ENCODE measurements at regions not wholly inside any gene's neighbourhood (a gene's known extent, or its start where the extent isn't known, plus 50 kb on each side); places are given as distances from the start of the nearest gene placed in this dataset.
A peak's percentile ranks its signal among the peaks of the same experiment; 100 is the strongest.

- intact Hi-C loops (cut with DNase I): no loop called here
- 52% methylated on average over 5 of the region's 5 CpGs for WGBS
- TF ChIP-seq POLR2A (IDR thresholded peaks at IDR 0.05; ENCODE audit: low read depth) (no peak), CTCF (IDR thresholded peaks at IDR 0.05) (no peak), EP300 (IDR thresholded peaks at IDR 0.05) (no peak), POLR2AphosphoS5 (IDR thresholded peaks at IDR 0.05) (no peak)
Measured at GRCh38 chr3:178434206-178434805, 101.9 kb upstream of the KCNMB2 start.

DNA sequence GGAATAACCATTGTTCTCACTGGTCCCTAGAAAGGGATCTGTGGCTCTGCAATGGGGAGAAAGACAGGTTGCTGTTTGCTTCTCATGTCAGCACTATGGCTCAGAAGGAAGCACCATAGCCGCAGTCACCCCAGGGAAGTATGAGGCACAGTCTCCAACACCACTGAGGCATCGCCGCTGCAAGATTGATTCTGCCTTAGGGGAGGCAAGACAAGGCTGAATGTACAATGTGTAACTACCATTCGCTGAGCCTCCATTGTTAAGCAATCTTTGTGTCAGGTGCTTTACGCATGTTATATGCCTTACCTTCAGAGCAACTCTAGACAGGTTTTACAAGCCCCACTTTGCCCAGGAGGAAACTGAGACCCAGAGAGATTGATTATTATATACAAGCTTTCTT, 100.7 kb upstream of the KCNMB2 start:
- intact Hi-C loops (cut with DNase I): loop anchor here (5.0 kb wide), 2 partner anchors 512 to 532 kb away; no protein-coding TSS in a partner anchor
- no peaks in the 10 kb centered on the region for H3K27me3 ChIP-seq
- H3K4me1 ChIP-seq: peaks cover 0 to 18% (median 10%) of the 10 kb centered on the region in 4 donors
- H3K27ac ChIP-seq (replicated peaks in 1 of 4): no peak overlapping the region
- H3K4me3 ChIP-seq: no peak overlapping the region
- DNase-seq (ENCODE audit: extremely low spot score): no peak
- H3K9me3 ChIP-seq: no peaks in the 10 kb centered on the region
- TF ChIP-seq EP300 (IDR thresholded peaks at IDR 0.05) (no peak), POLR2AphosphoS5 (IDR thresholded peaks at IDR 0.05) (no peak), POLR2A (IDR thresholded peaks at IDR 0.05; ENCODE audit: low read depth) (no peak), CTCF (IDR thresholded peaks at IDR 0.05) (no peak)
- H3K36me3 ChIP-seq: no peaks in the 10 kb centered on the region
- 98% methylated on average over 5 of the region's 5 CpGs for WGBS

More at GRCh38 chr3:178434206-178434805, 101.9 kb upstream of the KCNMB2 start:
- Histone ChIP-seq H3K4me1 (peaks cover 0 to 8% (median 3%) of the 10 kb centered on the region in 4 donors), H3K36me3 (no peaks in the 10 kb centered on the region), H3K27ac (replicated peaks in 1 of 4) (no peak overlapping the region), H3K27me3 (no peaks in the 10 kb centered on the region), H3K9me3 (no peaks in the 10 kb centered on the region), H3K4me3 (no peak overlapping the region)
- DNase-seq (ENCODE audit: extremely low spot score): no peak

DNA sequence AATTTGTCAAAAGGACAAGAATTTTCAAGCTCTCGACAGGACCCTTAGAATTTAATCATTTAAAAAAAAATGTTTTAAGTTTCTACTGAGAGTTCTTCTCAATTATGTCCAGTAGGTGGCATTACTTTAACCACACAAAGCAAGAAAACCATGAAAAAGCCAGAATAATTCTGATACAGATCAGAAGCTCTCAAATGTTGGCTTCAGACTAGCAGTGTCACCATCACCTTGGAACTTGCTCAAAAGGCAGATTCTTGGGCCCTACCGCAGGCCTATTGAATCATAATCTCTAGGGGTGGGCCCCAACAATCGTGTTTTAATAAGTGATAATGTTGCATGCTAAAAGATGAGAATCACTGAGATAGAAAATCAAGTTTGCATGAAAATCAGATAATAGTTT, 99.5 kb upstream of the KCNMB2 start:
- no peaks in the 10 kb centered on the region for H3K27me3 ChIP-seq
- no peaks in the 10 kb centered on the region for H3K36me3 ChIP-seq
- H3K4me1 ChIP-seq: peaks cover 0 to 18% (median 10%) of the 10 kb centered on the region in 4 donors
- H3K9me3 ChIP-seq: no peaks in the 10 kb centered on the region
- DNase-seq (ENCODE audit: extremely low spot score): no peak
- intact Hi-C loops (cut with DNase I): loop anchor here (5.0 kb wide), 2 partner anchors 511 to 531 kb away; no protein-coding TSS in a partner anchor
- no peak overlapping the region for H3K27ac ChIP-seq (replicated peaks in 1 of 4)
- H3K4me3 ChIP-seq: no peak overlapping the region
- WGBS: 35% methylated on average over 3 of the region's 3 CpGs
- TF ChIP-seq POLR2A (IDR thresholded peaks at IDR 0.05; ENCODE audit: low read depth) (no peak), CTCF (IDR thresholded peaks at IDR 0.05) (peak; percentile 59 to 64 (median 64))

DNA sequence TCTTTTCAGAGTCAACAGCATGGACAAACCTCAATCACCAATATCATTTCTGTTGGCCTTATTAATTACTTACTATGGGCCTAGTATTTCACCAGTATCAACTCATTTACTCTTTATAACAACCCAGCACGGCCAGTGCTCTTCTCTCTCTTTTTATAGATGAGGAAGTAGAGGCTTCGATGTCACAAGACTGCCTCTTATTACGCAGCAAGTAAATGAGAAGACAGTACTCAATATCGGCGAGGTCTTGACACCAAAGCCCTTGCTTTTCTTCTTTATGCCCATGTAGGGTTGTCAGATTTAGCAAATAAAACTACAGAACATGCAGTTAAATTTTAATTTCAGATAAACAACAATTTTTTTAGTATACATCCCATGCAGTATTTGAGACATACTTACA, 99.0 kb upstream of the KCNMB2 start:
- intact Hi-C loops (cut with DNase I): loop anchor here (5.0 kb wide), 2 partner anchors 510 to 530 kb away; no protein-coding TSS in a partner anchor
- Histone ChIP-seq H3K27ac (replicated peaks in 1 of 4) (no peak overlapping the region), H3K4me1 (peaks cover 0 to 18% (median 10%) of the 10 kb centered on the region in 4 donors), H3K9me3 (no peaks in the 10 kb centered on the region), H3K27me3 (no peaks in the 10 kb centered on the region), H3K4me3 (no peak overlapping the region), H3K36me3 (no peaks in the 10 kb centered on the region)
- no peak for DNase-seq (ENCODE audit: extremely low spot score)
- no peak for TF ChIP-seq CTCF (IDR thresholded peaks at IDR 0.05)
- TF ChIP-seq EP300 (IDR thresholded peaks at IDR 0.05): no peak
- no peak for TF ChIP-seq POLR2A (IDR thresholded peaks at IDR 0.05; ENCODE audit: low read depth)
- TF ChIP-seq POLR2AphosphoS5 (IDR thresholded peaks at IDR 0.05): no peak
- 87% methylated on average over 5 of the region's 5 CpGs for WGBS

DNA sequence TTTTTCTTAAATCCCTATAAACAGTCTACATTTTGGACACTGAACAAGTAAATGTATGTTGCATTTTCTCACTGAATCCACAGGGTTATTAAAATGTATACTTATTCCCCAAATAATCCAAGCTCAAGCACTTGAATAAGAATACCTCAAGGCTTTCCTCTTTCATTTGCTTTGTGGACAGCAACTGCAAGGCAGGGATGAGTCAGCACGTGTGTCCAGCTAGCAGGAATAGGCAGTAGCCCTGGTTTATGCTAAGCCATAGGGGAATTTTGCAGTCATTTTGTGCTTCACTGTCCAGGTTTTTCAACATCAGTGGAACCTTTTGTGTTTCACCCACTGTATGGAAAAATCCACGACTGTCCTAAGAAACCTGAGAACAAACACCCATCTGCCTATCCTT, 96.7 kb upstream of the KCNMB2 start:
- no peak overlapping the region for H3K4me3 ChIP-seq
- intact Hi-C loops (cut with DNase I): loop anchor here (5.0 kb wide), 2 partner anchors 508 to 528 kb away; no protein-coding TSS in a partner anchor
- H3K36me3 ChIP-seq: no peaks in the 10 kb centered on the region
- no peak for DNase-seq (ENCODE audit: extremely low spot score)
- H3K9me3 ChIP-seq: no peaks in the 10 kb centered on the region
- WGBS: 28% methylated on average over 2 of the region's 2 CpGs
- peaks cover 0 to 18% (median 10%) of the 10 kb centered on the region in 4 donors for H3K4me1 ChIP-seq
- TF ChIP-seq POLR2A (IDR thresholded peaks at IDR 0.05; ENCODE audit: low read depth): no peak
- TF ChIP-seq EP300 (IDR thresholded peaks at IDR 0.05): no peak
- no peak for TF ChIP-seq CTCF (IDR thresholded peaks at IDR 0.05)
- no peak for TF ChIP-seq POLR2AphosphoS5 (IDR thresholded peaks at IDR 0.05)
- H3K27ac ChIP-seq (replicated peaks in 1 of 4): no peak overlapping the region
- no peaks in the 10 kb centered on the region for H3K27me3 ChIP-seq
